HG03342 (cell line): ENCODE measurements at regions not wholly inside any gene's neighbourhood (a gene's known extent, or its start where the extent isn't known, plus 50 kb on each side); places are given as distances from the start of the nearest gene placed in this dataset.
A peak's percentile ranks its signal among the peaks of the same experiment; 100 is the strongest.
"Not testable (repeated sequence)": the region's sequence is repeated elsewhere in the genome, so short reads cannot be mapped to it uniquely, and the experiment has no call there.

Source experiments
- ATAC-seq: cut with Tn5 transposase; IDR thresholded peaks from one replicate; pipeline ENCODE4 v1.9.1; 2021; ENCODE audit warnings: mild to moderate bottlenecking, moderate library complexity; ENCODE audit not compliant: unreplicated experiment

DNA sequence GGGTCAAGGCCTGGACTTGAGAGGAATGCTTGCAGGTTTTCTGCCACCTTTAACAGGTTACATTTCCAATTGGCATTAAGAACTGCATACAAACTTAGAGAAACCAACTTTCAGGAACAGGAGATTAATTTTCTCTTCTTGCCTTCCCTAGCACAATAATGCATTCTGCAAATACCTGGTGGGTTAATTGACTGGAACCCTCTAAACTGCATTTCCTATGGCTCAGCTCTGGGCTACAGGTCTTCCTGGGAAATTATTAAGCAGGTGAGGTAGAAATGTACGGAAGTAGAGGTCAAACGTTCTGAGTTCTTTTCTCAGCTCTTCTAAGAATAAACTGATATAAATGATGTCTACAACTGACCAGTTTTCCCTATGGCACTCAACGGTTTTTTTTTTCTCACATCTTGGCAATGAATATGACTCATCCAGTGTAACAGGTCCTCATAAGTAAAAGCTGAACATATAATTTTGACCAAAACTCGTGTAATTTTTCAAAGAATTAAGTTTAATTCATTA lies 144.9 kb upstream of the PELI2 start:
- no peak for ATAC-seq

DNA sequence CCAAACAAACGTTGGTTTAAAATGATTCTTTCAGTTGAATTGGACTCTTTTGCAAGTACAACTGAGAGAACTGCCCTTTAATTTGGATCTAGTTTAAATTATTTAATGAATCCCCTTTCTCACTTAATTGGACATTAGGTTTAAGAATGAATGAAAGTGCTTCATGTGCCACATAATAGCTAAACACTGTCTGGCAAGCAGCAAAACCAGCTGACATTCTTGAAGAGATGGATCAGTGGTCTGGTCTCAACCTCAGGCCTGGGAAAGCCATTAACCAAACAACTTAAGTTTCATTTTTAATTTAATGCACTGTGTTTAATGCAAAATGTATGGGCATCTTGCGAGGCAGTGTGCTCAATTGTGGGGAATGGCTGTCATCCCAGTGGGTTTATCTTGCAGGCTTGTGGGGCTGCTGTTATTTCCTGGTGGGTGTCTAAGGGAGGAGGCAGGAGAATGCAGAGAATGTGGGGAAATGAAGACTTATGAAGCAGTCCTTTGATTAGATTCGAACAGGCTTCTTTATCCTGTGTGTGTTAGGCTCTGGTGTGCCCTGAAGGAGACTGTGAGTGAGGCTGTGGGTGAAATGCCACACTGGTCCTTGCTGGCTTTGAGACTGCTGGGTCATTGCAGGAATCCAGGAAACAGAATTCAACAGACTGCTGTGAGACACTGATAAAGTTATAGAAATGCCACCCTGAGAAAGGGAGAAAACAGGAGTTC lies 144.1 kb upstream of the PELI2 start:
- ATAC-seq, result no peak

DNA sequence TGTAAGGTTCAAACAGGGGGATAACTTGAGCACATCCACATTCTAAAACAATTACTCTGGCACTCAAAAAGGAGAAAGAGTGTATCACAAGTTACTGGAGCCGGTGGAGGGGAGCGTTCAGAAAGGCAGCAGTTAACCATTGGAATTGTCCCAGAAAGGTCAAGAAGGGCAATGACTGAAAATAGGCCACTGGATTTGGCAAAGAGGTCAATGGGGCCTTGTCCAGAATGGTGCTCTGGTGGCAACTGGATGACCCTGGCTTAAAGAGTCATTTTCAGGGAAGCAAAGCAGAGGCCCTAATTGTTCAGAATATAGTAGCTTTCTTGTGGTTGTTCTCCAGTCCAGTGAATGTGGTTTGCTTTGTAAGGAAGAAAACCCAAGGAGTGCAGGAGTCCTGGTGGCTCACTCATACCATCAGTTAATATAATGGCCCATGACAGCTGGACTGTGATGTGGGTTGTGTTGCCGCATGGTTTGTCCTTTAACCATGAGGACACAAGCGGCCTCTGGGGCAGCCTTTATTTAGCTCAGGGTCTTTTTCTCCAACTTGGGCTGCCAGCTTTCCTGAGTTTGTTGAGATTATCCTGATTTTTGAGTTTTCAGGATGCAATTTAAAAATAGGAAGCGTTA lies 142.8 kb upstream of the PELI2 start:
- ATAC-seq, result no peak

DNA sequence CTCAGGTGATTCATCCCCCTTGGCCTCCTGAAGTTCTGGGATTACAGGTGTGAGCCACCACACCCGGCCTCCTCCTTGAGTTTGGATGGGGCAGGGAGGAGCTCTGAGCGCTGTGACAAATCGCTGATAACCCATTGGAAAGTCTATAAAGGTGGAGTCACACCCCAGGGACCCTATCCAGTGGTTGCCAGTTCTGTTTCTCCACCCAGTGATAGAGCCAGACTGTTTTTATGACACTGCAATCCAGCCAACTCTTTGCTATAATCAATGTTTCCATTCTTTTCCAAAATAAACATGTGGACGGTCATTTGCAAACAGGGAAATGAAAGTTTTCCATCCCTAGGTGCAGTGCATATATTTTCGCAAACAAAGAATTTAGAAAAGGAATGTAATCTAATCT lies 142.0 kb upstream of the PELI2 start:
- ATAC-seq, result no peak

DNA sequence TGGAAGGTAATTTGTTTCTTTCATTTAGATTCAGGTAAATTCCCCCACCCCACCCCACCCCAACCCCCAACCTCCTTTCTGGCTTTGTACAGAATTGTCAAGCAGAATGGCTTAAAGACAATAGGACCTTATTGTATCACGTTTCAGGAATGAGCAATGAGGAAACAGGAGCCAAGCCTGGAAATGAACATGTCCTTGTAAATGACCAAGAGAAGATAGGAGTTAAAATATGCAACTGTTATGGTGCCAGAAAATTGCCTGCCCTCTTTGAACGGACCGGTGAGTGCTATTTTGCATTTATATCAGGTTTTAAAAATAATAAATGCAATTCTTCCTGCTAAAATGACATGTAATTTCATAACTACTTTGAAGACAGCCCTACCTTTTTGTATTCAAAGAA lies 141.6 kb upstream of the PELI2 start:
- no peak for ATAC-seq

DNA sequence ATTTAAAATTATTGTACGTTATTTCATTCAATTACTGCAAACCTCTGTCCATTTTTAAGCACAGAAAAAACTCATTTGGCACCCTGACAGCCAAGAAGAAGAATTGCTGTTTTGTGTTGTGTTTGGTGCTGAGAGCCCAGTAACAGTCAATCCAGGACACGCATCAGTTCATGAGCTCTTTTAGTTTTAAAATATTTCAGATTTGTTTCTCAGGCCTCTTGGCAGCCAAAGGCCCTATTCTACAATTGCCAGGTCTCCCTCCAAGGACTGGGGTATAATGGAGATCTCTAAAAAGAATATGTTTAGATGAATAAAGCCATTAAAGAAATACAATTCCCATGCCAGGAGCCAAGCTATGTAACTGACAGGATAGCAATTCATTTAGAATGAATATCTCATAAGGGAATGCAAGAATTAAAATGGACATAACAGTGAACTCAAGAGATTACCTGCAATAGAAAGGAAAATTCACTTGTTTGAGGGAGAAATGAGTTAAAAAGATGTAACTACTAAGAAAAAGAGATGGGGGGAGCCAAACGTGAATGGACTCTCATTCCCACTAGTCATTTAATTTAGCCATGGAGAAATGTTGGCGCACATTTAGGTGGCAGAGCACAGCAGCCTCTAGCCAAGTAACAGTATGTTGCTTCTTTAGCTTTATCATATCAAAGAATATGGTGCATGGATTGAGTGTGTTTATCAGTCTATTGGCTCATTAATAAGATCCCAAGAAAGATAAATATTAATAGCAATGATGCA lies 140.6 kb upstream of the PELI2 start:
- ATAC-seq, result no peak

DNA sequence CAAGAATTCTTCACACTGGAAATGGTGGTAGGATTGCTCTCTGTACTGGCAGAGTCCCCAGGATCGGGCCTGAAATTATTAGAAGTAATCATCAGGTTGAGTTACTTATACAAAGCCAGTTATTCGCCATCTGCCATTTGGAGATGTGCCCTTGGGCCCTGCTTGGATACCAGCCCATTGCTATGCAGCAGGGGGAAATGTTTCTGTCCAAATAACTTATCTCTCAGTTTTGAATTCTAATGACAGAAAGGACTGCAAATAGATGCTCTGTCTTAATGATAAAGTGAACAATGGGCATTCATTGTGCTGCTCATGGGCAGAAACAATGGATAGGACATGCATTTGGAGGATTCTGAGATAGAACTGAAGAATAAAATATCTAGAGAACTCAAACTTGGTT lies 139.1 kb upstream of the PELI2 start:
- ATAC-seq, result no peak

DNA sequence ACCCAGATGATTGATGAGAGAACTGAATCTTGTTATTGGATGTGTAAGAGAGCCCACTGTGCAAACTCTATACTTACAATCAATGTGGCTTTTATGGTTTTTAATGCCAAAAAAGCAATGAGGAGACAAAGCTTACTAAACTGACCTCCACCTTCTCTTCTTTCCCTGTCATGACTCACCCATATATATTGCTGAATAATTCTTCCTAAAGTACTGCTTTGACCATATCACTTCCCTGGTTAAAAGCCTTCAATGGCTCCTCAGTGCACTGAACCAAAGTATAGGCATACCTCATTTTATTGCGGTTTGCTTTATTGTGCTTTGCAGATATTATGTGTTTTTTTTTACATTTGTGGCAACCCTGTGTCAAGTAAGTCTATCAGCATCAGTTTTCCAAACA lies 138.4 kb upstream of the PELI2 start:
- no peak for ATAC-seq

DNA sequence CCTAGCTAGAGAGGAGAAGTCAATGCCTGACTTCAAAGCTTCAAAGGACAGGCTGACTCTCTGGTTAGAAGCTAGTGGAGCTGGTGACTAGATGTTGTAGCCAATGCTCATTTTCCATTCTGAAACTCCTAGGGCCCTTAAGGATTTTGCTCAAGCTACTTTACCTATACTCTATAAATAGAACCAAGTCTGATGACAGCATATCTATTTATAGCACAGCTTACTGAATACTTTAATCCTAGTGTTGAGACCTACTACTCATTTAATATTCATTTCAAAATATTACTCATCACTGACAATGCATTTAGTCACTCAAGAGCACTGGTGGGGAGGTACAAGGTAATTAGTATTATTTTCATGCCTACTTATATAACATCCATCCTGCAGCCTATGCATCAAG lies 137.2 kb upstream of the PELI2 start:
- ATAC-seq, result no peak

DNA sequence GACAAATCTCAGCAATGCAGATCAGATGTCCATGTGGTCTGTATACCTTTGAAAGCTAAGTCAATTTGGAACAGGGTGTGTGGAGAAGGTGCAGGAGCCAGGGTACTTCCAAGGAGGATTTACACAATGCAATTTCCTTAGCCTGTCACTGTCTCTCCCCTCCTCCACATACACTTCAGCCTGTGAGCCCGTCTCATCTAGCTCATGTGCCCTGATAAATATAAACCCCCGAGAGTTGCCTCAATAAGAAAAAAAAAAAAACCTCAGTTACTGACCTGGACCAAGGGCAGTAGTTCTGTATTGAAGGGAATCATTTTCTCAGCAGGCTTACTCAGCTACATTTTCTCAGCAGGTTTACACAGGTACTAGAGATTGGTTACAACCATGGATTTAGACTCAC lies 132.1 kb upstream of the PELI2 start:
- no peak for ATAC-seq

DNA sequence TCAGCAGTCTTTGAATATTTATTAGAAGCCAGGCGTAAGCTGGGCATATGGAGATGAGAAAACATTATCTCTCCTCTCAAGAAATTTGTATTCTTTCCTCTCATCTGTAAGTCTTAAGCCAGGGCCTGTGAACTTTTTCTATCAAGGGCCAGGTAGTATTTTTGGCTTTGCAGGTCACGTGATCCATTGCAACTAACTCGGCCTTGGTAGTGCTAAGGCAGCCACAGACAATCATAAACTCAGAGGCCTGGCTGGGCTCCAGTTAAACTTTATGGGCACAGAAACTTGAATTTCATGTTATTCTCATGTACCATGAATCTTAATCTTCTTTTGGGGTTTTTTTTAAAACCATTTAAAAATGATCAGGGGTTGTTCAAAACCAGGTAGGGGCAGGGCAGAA lies 117.4 kb upstream of the PELI2 start:
- ATAC-seq, result no peak

DNA sequence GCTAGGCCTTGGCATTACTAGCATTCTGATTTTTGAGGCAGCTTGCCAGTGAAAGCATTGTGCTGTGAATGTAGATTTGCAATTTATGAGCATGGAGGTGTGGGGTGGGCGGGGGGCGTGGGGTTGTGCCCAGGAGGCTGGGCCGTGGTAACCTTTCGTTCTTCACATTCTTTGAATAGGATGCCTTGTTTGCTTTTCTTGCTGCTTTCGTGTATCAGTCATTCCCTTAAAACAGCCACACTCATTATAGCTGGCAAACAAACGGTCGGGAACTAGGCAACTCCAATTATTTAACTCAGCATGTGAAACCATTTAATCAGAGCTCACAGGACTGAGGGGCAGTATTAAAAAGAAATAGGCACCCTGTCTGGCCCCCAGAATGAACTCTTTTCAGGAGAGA lies 115.9 kb upstream of the PELI2 start:
- ATAC-seq, result no peak

DNA sequence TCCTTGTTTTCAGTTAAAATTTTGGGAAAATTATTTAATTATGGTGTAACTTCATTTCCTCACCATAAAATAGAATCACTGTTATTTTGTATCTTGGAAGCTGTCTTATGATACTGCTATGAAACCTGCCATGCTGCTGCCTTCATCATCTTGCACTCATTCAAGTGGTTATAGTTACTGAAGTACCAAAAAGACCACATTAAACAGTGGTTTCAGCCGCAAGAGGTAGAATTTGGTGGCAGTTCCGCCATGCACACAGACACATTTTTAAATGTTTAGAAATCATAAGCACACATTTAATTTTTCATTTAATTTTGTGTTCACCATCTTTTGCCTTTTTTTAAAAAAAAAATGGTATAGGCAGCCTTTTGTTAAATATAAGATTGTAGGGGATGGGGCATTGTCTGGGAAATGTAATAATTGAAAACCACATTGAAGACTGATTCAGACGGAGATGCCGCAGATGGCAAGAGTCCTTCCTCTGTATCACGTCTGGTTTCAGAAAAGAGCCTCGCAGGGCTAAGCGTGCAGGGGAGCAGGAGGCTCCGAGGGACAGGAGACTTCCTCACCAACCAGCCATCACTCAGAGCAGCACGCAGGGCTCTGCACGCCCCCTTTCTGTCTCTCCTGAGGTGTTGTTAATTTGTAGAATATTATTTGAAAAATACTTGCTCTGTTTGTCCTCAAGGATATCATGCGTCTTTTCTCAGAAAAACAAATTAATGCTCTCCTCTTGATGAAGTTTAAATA lies 115.2 kb upstream of the PELI2 start:
- peak; percentile 67 for ATAC-seq

DNA sequence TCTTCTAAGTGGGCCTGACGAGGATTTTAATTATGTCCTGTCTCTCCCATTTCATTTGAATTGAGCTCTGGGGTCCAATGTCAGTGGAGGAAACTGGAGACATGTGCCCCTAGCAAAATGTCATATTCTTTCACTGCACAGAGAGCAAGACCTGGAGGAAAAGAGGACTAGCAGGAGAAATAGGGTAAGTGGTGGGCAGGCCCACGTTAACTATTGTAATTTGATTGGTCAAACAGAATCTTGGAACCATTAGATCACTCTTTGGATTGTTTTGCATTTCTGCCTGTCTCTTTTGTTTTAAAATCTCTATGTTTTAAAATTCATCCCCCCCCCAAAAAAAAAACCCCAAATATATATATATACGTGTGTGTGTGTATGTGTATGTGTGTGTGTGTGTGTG lies 113.9 kb upstream of the PELI2 start:
- no peak for ATAC-seq

DNA sequence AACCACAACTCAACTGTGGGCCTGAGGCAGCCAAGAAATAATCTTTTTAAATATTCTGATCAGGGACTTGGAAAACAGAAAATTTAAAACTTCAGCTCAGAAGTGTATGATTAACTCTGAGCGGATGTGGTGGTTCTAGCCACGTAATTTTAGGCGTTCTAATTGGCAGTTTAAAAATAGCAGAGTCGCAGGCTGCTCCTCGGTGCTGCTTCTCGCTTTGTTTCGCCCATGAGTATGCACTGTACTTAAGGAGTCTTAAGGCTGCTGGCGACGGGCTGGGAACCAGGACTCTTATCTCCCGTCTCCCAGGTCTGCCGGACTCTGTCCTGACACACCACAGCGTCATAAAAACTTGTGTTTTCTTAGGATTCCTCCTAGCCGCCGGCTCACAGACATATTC lies 113.4 kb upstream of the PELI2 start:
- ATAC-seq, result peak; percentile 80

DNA sequence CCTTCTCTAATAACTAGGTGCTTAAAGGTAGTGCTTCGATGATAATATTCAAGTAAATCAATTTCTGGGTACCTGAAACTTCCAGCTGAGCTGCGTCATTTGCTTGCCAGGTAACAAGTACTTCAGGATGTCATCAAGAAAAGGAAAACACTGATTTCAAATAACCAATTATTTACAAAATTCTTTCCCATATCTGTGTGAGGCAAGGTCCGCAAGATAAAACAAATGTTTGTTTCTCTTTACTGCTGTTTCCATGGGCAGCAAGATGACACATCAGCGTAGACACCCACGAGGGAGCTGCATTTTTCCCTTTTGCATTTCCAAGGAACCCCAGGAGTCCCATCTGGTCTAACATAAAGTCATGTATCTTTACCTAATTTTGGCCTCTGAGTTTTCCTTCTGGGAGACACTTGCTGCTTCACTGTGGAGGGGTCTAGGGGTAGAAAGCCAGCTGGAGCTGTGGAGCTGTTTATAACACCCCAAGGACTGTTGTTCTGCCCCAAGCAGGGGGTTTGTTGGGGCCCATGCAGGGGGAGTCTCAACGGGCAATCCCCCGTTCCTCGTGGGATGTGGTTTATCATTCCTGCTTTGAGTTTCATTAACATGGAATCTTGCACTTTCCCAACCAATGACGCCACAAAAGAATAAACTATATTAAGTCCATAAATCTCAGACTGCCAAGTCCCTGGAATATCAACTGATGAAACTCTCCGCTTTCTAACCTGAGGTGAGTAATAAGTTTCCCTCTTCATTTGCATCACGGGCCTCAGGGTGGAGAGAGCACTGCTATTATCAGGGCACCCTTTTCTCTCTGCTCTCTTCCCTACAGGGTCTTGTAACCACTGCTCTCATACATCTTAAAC lies 112.8 kb upstream of the PELI2 start:
- ATAC-seq, result peak; percentile 36

DNA sequence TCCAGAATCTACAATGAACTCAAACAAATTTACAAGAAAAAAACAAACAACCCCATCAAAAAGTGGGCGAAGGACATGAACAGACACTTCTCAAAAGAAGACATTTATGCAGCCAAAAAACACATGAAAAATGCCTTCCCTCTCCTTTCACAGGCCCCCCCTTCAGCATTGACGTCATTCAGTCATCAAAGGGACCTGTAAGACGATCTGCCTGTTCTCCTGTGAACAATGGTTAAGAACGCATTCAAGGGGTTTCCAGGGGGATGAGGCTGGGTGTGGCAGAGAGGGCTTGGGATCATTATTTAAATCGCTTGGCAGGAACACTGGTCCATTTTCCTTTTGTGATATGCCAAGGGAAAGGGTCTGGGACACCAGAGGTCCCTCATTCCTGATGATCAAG lies 110.7 kb upstream of the PELI2 start:
- not testable (repeated sequence) for ATAC-seq

DNA sequence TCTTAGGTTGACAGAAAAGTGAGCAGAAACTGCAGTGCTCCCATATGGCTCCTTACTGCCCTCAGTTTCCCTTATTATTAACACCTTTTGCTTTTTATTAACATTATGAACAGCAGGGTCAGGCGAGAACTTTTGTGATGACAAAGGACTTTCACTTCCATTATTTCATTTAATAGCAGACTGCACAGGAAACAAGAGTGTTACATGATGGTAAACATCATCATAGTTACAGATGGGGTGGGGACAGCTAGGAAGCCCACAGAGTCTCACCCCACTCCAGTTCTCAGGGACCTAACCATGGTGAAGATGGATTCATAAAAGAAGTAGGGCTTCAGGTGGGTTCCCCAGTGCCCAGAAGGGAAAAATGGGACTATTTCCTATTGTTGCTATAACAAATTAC lies 110.1 kb upstream of the PELI2 start:
- peak; percentile 56 for ATAC-seq

DNA sequence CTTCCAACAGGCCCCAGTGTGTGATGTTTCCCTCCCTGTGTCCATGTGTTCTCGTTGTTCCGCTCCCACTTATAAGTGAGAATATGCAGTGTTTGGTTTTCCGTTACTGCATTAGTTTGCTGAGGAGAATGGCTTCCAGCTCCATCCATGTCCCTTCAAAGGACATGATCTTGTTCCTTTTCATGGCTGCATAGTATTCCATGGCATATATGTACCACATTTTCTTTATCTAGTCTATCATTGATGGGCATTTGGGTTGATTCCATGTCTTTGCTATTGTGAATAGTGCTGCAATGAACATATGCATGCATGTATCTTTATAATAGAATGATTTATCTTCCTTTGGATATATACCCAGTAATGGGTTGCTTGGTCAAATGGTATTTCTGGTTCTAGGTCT lies 109.5 kb upstream of the PELI2 start:
- not testable (repeated sequence) for ATAC-seq

DNA sequence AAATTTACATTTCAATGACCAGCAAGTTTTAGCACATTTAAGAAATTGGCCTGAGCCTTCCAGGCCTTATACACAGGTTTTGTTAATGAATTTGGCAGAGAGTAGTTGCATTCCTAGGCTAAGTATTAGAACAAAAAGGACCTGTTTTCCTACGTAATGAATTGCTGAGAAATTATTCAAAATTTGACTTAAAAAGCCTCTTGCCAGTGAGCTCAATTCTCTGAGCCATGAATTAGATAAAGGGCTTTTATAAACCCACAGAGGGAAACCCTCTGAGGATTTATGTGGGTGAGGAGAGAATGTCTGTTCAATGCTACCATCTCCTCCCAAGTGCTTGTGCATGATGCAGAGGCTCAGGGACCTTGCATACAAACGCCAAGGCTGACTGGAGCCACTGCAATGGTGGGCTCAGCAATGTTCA lies 94.5 kb upstream of the PELI2 start:
- ATAC-seq, result no peak
